Hepatocyte (in vitro differentiated cells): ENCODE measurements at regions not wholly inside any gene's neighbourhood (a gene's known extent, or its start where the extent isn't known, plus 50 kb on each side); places are given as distances from the start of the nearest gene placed in this dataset.

Experiments
- CTCF ChIP-seq: fragments of 200-600 bp; sonication (generic); IDR thresholded peaks from 2 replicates; pipeline ENCODE4 v1.5.1; 2016; ENCODE audit warnings: antibody characterized with exemption, mild to moderate bottlenecking; ENCODE audit not compliant: poor library complexity
- EZH2 ChIP-seq: fragments of 200-600 bp; sonication (generic); IDR thresholded peaks from 2 replicates; pipeline ENCODE4 v1.6.1; 2016; ENCODE audit warnings: antibody characterized with exemption, mild to moderate bottlenecking, borderline replicate concordance

GRCh38 chr9:22229069-22229468, 217.6 kb upstream of the DMRTA1 start:
- TF ChIP-seq CTCF (no peak), EZH2 (no peak)
